ENCODE measurements at regions not wholly inside any gene's neighbourhood (a gene's known extent, or its start where the extent isn't known, plus 50 kb on each side); places are given as distances from the start of the nearest gene placed in this dataset.

DNA sequence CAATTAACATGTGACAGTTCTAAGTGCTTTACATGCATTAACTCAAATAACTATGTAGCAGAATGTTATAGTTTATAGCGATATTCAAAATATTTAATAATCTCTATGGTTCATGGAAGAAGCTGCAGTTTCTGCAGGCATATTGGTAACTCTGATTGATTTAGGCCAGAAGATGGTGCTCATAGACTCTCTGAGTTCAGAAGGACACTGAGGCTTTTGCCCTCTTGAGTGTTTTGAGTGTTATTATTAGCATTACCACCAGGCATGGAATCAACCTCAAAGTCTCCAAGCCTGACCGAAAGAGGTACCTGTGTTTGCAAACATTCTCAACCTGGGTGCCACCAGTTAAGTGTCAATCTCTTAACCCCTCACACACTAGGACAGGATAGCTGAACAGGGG, 792.3 kb upstream of the PCDH7 start:
- no peak overlapping the region for H3K23ac ChIP-seq (ENCODE audit: insufficient read length)
- no peak overlapping the region for H3K14ac ChIP-seq (ENCODE audit: insufficient read length)
- H4K8ac ChIP-seq (ENCODE audit: extremely low read depth, insufficient read depth, low read length): no peak overlapping the region
- H4K91ac ChIP-seq (replicated peaks; ENCODE audit: insufficient read length, low read length): no peak overlapping the region
- no peak for FAIRE-seq
- H4K5ac ChIP-seq (ENCODE audit: insufficient read length, low read depth, low read length): no peak overlapping the region
- WGBS, 2 experiments (ENCODE audit: extremely low coverage in 1 of 2, insufficient coverage in 1 of 2, insufficient read length in 1 of 2, insufficient replicate concordance in 2 of 2, low coverage in 1 of 2, low lambda C conversion rate in 2 of 2, missing lambda C conversion rate in 1 of 2): 89% methylated on average over 2 of the region's 2 CpGs; no CpG with 5 or more reads in 1 of the 2 experiments
- TF ChIP-seq, protein P1, sequence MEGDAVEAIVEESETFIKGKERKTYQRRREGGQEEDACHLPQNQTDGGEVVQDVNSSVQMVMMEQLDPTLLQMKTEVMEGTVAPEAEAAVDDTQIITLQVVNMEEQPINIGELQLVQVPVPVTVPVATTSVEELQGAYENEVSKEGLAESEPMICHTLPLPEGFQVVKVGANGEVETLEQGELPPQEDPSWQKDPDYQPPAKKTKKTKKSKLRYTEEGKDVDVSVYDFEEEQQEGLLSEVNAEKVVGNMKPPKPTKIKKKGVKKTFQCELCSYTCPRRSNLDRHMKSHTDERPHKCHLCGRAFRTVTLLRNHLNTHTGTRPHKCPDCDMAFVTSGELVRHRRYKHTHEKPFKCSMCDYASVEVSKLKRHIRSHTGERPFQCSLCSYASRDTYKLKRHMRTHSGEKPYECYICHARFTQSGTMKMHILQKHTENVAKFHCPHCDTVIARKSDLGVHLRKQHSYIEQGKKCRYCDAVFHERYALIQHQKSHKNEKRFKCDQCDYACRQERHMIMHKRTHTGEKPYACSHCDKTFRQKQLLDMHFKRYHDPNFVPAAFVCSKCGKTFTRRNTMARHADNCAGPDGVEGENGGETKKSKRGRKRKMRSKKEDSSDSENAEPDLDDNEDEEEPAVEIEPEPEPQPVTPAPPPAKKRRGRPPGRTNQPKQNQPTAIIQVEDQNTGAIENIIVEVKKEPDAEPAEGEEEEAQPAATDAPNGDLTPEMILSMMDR (IDR thresholded peaks at IDR 0.05; ENCODE audit: control extremely low read depth in 1 of 3, insufficient read depth in 1 of 3, low read depth in 1 of 3, low read length in 3 of 3): peak in 2 of 3 experiments; percentile 11 to 19; a peak in 2 of 4 replicates
- TF ChIP-seq RBBP5 (IDR thresholded peaks at IDR 0.05; ENCODE audit: borderline replicate concordance, low read depth, low read length): no peak
- TF ChIP-seq RAD21 (IDR thresholded peaks at IDR 0.05 in 1 of 2, conservative IDR thresholded peaks at IDR 0.05 in 1 of 2; ENCODE audit: low read depth in 2 of 2, low read length in 2 of 2): peak; percentile 37 to 51
- no peaks in the 10 kb centered on the region for H3K4me1 ChIP-seq (replicated peaks in 1 of 4; ENCODE audit: control insufficient read depth in 3 of 4, insufficient read depth in 4 of 4, low read length in 3 of 4)
- no peak for DNase-seq (ENCODE audit: low read depth in 1 of 2, low spot score in 2 of 2)
- no peaks in the 10 kb centered on the region for H3K9me3 ChIP-seq (ENCODE audit: insufficient read depth in 2 of 2, low read depth in 1 of 2, low read length in 1 of 2)
- ChIA-PET POLR2A (ENCODE audit: partially characterized antibody) (no interaction called here), CTCF (ENCODE audit: partially characterized antibody) (interaction anchor here (0.6 kb wide), 1 partner anchor 547 kb away, joined by 3 read pairs; no protein-coding TSS in a partner anchor)
- no peaks in the 10 kb centered on the region for H4K20me1 ChIP-seq (replicated peaks in 1 of 2; ENCODE audit: control insufficient read depth in 1 of 2, insufficient read depth in 2 of 2, low read length in 2 of 2)
- no peak overlapping the region for H3K4me2 ChIP-seq (ENCODE audit: insufficient read depth in 1 of 2, low read depth in 2 of 2, low read length in 2 of 2)
- no peak overlapping the region for H3K4me3 ChIP-seq (ENCODE audit: extremely low read depth in 1 of 4, insufficient read depth in 2 of 4, low read depth in 3 of 4, low read length in 4 of 4)
- no peak overlapping the region for H2AK5ac ChIP-seq (ENCODE audit: low read depth, low read length)
- no peak overlapping the region for H3K56ac ChIP-seq (replicated peaks; ENCODE audit: insufficient read length, low read depth, low read length)
- H3K27ac ChIP-seq (ENCODE audit: low read depth, low read length): no peak overlapping the region
- no peaks in the 10 kb centered on the region for H3K36me3 ChIP-seq (ENCODE audit: control insufficient read depth in 2 of 4, insufficient read depth in 4 of 4, low read length in 3 of 4)
- H3K4ac ChIP-seq (replicated peaks; ENCODE audit: insufficient read length, low read depth, low read length): no peak overlapping the region
- no peaks in the 10 kb centered on the region for H3K79me1 ChIP-seq (ENCODE audit: low read depth, low read length)
- no peak overlapping the region for H2BK120ac ChIP-seq (replicated peaks; ENCODE audit: low read depth, low read length)
- no peak overlapping the region for H2BK20ac ChIP-seq (ENCODE audit: low read length)
- H2AFZ ChIP-seq (ENCODE audit: low read length): peak overlapping the region; percentile 17; the same call in 1 of the 2 replicates
- H3K23me2 ChIP-seq (ENCODE audit: low read depth, low read length): no peaks in the 10 kb centered on the region
- H2BK12ac ChIP-seq (ENCODE audit: low read depth, low read length): no peak overlapping the region
- no peaks in the 10 kb centered on the region for H3K79me2 ChIP-seq (ENCODE audit: control insufficient read depth in 1 of 2, insufficient read depth in 2 of 2, low read length in 2 of 2)
- no peak overlapping the region; a peak in 1 of 7 replicates for H3K9ac ChIP-seq (replicated peaks in 1 of 4; ENCODE audit: extremely low read depth in 1 of 4, low read depth in 3 of 4, low read length in 3 of 4)
- no peaks in the 10 kb centered on the region for H3K27me3 ChIP-seq (replicated peaks in 1 of 4; ENCODE audit: control insufficient read depth in 3 of 4, extremely low read depth in 1 of 4, insufficient read depth in 3 of 4, low read length in 3 of 4)
- no peak overlapping the region for H2BK5ac ChIP-seq (ENCODE audit: low read depth, low read length)
- no peak overlapping the region for H3K18ac ChIP-seq (ENCODE audit: extremely low read depth, low read length)
- H2BK15ac ChIP-seq (ENCODE audit: low read length): no peak overlapping the region
